WTC11 (cell line): ENCODE measurements at regions not wholly inside any gene's neighbourhood (a gene's known extent, or its start where the extent isn't known, plus 50 kb on each side); places are given as distances from the start of the nearest gene placed in this dataset.

ENCODE experiments used
- ATAC-seq: fragments of 200-7000 bp; cut with Tn5 transposase; 2 replicates; pipeline ENCODE4 v1.10.0; 2021; ENCODE audit warnings: mild to moderate bottlenecking, moderate library complexity
- CTCF ChIA-PET: fragments of 300-600 bp; sonication (Branson Sonifier 250); formaldehyde crosslinking; loops from one replicate; lab custom pipeline; 2021; ENCODE audit warnings: antibody characterized with exemption; lab: Charles Lee
- POLR2A ChIA-PET: fragments of 350-600 bp; sonication (Branson Sonifier 250); formaldehyde crosslinking; loops from one replicate; lab custom pipeline; 2021; ENCODE audit warnings: antibody characterized with exemption; lab: Charles Lee
- DNase-seq: peaks from one replicate; pipeline ENCODE4 v3.0.0; 2021; ENCODE audit warnings: low spot score
- H3K27ac Mint-ChIP-seq: 2 replicates; pipeline ENCODE4 v1.8.0; 2021; ENCODE audit warnings: mixed read lengths
- H3K27me3 Mint-ChIP-seq: 2 replicates; pipeline ENCODE4 v1.8.0; 2021; ENCODE audit warnings: low read depth, mild to moderate bottlenecking, moderate library complexity, mixed read lengths
- H3K36me3 Mint-ChIP-seq: 2 replicates; pipeline ENCODE4 v1.8.0; 2021; ENCODE audit warnings: mixed read lengths
- H3K4me1 Mint-ChIP-seq: 2 replicates; pipeline ENCODE4 v1.8.0; 2022; ENCODE audit warnings: mixed read lengths
- H3K4me3 Mint-ChIP-seq: 2 replicates; pipeline ENCODE4 v1.8.0; 2021; ENCODE audit warnings: mild to moderate bottlenecking, moderate library complexity, mixed read lengths
- H3K9me3 Mint-ChIP-seq: 2 replicates; pipeline ENCODE4 v1.8.0; 2021; ENCODE audit warnings: mixed read lengths
- ATF1 ChIP-seq: sonication (generic); formaldehyde crosslinking; IDR thresholded peaks from 2 replicates; pipeline ENCODE4 v1.8.1; 2023; ENCODE audit warnings: mild to moderate bottlenecking, moderate library complexity, missing genetic modification reagents
- CREB1 ChIP-seq: sonication (generic); formaldehyde crosslinking; IDR thresholded peaks from 2 replicates; pipeline ENCODE4 v1.8.0; 2023; ENCODE audit warnings: mild to moderate bottlenecking, missing genetic modification reagents
- CREM ChIP-seq: sonication (generic); formaldehyde crosslinking; IDR thresholded peaks from 2 replicates; pipeline ENCODE4 v1.8.1; 2022; ENCODE audit warnings: mild to moderate bottlenecking, missing genetic modification reagents, moderate library complexity
- ETV6 ChIP-seq: sonication (generic); formaldehyde crosslinking; IDR thresholded peaks from 2 replicates; pipeline ENCODE4 v1.8.1; 2022; ENCODE audit warnings: mild to moderate bottlenecking, missing genetic modification reagents
- GABPB1 ChIP-seq: sonication (generic); formaldehyde crosslinking; IDR thresholded peaks from 2 replicates; pipeline ENCODE4 v1.8.1; 2023; ENCODE audit warnings: mild to moderate bottlenecking, missing genetic modification reagents
- GRHL2 ChIP-seq: fragments of 250-450 bp; sonication (Bioruptor Pico); IDR thresholded peaks from 2 replicates; pipeline ENCODE4 v1.8.0; 2022; ENCODE audit warnings: mild to moderate bottlenecking, moderate library complexity; ENCODE audit not compliant: insufficient replicate concordance, severe bottlenecking
- HMGA2 ChIP-seq: fragments of 250-450 bp; sonication (Bioruptor Pico); IDR thresholded peaks from 2 replicates; pipeline ENCODE4 v1.4.0; 2021; ENCODE audit warnings: mild to moderate bottlenecking, moderate library complexity
- NFATC4 ChIP-seq: fragments of 250-450 bp; sonication (Bioruptor Pico); IDR thresholded peaks from 2 replicates; pipeline ENCODE4 v1.9.0; 2021; ENCODE audit warnings: mild to moderate bottlenecking
- NFE2L1 ChIP-seq: sonication (generic); formaldehyde crosslinking; IDR thresholded peaks from 2 replicates; pipeline ENCODE4 v1.8.1; 2023; ENCODE audit warnings: missing genetic modification reagents
- NR3C1 ChIP-seq: sonication (generic); formaldehyde crosslinking; conservative IDR thresholded peaks from 2 replicates; pipeline ENCODE4 v1.8.1; 2023; ENCODE audit warnings: low read depth, mild to moderate bottlenecking, missing genetic modification reagents
- OVOL2 ChIP-seq: fragments of 250-450 bp; sonication (Bioruptor Pico); IDR thresholded peaks from 2 replicates; pipeline ENCODE4 v1.9.0; 2021; ENCODE audit warnings: mild to moderate bottlenecking, borderline replicate concordance
- RORB ChIP-seq: fragments of 250-450 bp; sonication (Bioruptor Pico); IDR thresholded peaks from 2 replicates; pipeline ENCODE4 v1.9.0; 2021; ENCODE audit warnings: mild to moderate bottlenecking
- TCF7 ChIP-seq: sonication (generic); formaldehyde crosslinking; IDR thresholded peaks from 2 replicates; pipeline ENCODE4 v1.8.0; 2022; ENCODE audit warnings: mild to moderate bottlenecking, low read depth, missing genetic modification reagents, moderate library complexity
- TEAD1 ChIP-seq: sonication (generic); formaldehyde crosslinking; IDR thresholded peaks from 2 replicates; pipeline ENCODE4 v1.8.0; 2022; ENCODE audit warnings: mild to moderate bottlenecking, missing genetic modification reagents
- ZNF138 ChIP-seq: sonication (generic); formaldehyde crosslinking; conservative IDR thresholded peaks from 2 replicates; pipeline ENCODE4 v1.8.1; 2022; ENCODE audit warnings: mild to moderate bottlenecking, moderate library complexity, missing genetic modification reagents
- ZNF219 ChIP-seq: sonication (generic); formaldehyde crosslinking; IDR thresholded peaks from 2 replicates; pipeline ENCODE4 v1.8.0; 2023; ENCODE audit warnings: missing genetic modification reagents, mild to moderate bottlenecking, borderline replicate concordance
- ZNF671 ChIP-seq: fragments of 250-450 bp; sonication (Bioruptor Pico); IDR thresholded peaks from 2 replicates; pipeline ENCODE4 v1.8.0; 2021; ENCODE audit warnings: mild to moderate bottlenecking
- TF ChIP-seq, protein P1 (sequence below): fragments of 250-450 bp; sonication (Bioruptor Pico); IDR thresholded peaks from 2 replicates; pipeline ENCODE4 v1.8.0; 2021; ENCODE audit warnings: mild to moderate bottlenecking
- TF ChIP-seq, protein P2 (sequence below): fragments of 250-450 bp; sonication (Bioruptor Pico); conservative IDR thresholded peaks from 2 replicates; pipeline ENCODE4 v1.9.0; 2021; ENCODE audit warnings: mild to moderate bottlenecking
- TF ChIP-seq, protein P3 (sequence below): sonication (generic); formaldehyde crosslinking; IDR thresholded peaks from 2 replicates; pipeline ENCODE4 v1.8.1; 2023; ENCODE audit warnings: mild to moderate bottlenecking, missing genetic modification reagents, borderline replicate concordance
- TF ChIP-seq, protein P4 (sequence below): fragments of 250-450 bp; sonication (Bioruptor Pico); IDR thresholded peaks from 2 replicates; pipeline ENCODE4 v1.9.0; 2021; ENCODE audit warnings: moderate library complexity, mild to moderate bottlenecking, inconsistent platforms, borderline replicate concordance
- TF ChIP-seq, protein P5 (sequence below): sonication (generic); formaldehyde crosslinking; IDR thresholded peaks from 2 replicates; pipeline ENCODE4 v1.8.1; 2022; ENCODE audit warnings: mild to moderate bottlenecking, moderate library complexity, missing genetic modification reagents

DNA sequence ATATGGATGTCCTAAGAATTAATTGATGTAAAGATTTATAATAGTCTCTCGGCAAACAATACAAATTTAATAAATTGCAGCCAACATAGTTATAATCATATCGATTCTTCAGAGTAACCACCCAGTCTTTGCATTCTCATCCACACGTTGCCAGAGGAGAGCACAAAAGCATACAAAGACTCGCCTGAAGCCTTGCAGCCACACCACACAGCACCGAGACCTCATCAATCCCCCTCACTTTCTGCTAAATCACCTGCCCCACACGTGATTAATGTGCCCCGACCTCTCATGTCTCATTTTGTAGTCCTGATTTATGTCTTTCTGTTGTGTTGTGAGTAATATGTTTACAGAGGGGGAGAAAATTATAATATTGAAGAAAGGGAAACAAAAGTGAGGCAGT is 510.4 kb downstream of the TRIML1 start (continued):
- TF ChIP-seq, protein P1, sequence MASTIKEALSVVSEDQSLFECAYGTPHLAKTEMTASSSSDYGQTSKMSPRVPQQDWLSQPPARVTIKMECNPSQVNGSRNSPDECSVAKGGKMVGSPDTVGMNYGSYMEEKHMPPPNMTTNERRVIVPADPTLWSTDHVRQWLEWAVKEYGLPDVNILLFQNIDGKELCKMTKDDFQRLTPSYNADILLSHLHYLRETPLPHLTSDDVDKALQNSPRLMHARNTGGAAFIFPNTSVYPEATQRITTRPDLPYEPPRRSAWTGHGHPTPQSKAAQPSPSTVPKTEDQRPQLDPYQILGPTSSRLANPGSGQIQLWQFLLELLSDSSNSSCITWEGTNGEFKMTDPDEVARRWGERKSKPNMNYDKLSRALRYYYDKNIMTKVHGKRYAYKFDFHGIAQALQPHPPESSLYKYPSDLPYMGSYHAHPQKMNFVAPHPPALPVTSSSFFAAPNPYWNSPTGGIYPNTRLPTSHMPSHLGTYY: no peak
- TF ChIP-seq, protein P2, sequence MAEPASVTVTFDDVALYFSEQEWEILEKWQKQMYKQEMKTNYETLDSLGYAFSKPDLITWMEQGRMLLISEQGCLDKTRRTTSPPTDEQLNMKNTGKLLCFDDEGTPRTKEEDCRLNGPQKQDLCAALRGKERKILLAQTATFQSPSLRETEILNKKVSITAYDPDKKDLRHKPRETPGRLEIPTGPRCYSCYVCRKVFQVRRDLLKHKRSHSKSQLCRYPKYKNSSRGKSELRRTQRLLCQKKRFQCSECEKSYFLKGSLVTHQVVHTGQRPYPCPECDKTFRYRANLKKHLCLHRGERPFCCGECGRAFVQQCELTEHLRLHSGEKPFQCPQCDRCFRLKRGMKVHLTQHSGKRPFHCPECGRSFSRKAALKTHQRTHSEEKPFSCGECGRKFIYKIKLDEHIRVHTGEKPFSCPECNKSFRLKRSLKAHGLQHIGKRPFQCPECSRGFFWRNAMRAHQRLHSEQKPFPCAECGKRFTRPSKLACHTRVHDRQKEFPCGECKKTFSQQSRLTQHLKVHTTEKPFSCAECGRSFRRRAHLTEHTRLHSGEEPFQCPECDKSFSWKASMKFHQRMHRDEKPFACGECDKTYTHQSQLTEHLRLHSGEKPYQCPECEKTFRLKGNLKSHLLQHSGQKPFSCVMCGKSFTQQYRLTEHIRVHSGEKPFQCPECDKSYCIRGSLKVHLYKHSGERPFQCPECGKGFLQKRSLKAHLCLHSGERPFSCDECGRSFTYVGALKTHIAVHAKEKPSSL (CRISPR knock-in tag): no peak
- no peak for TF ChIP-seq GABPB1
- TF ChIP-seq ZNF671 (CRISPR knock-in tag): no peak
- no peak for TF ChIP-seq HMGA2 (CRISPR knock-in tag)
- TF ChIP-seq, protein P3, sequence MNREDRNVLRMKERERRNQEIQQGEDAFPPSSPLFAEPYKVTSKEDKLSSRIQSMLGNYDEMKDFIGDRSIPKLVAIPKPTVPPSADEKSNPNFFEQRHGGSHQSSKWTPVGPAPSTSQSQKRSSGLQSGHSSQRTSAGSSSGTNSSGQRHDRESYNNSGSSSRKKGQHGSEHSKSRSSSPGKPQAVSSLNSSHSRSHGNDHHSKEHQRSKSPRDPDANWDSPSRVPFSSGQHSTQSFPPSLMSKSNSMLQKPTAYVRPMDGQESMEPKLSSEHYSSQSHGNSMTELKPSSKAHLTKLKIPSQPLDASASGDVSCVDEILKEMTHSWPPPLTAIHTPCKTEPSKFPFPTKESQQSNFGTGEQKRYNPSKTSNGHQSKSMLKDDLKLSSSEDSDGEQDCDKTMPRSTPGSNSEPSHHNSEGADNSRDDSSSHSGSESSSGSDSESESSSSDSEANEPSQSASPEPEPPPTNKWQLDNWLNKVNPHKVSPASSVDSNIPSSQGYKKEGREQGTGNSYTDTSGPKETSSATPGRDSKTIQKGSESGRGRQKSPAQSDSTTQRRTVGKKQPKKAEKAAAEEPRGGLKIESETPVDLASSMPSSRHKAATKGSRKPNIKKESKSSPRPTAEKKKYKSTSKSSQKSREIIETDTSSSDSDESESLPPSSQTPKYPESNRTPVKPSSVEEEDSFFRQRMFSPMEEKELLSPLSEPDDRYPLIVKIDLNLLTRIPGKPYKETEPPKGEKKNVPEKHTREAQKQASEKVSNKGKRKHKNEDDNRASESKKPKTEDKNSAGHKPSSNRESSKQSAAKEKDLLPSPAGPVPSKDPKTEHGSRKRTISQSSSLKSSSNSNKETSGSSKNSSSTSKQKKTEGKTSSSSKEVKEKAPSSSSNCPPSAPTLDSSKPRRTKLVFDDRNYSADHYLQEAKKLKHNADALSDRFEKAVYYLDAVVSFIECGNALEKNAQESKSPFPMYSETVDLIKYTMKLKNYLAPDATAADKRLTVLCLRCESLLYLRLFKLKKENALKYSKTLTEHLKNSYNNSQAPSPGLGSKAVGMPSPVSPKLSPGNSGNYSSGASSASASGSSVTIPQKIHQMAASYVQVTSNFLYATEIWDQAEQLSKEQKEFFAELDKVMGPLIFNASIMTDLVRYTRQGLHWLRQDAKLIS (CRISPR knock-in tag): no peak
- TF ChIP-seq CREB1 (CRISPR knock-in tag): no peak
- TF ChIP-seq ZNF138 (CRISPR knock-in tag): no peak
- TF ChIP-seq NFATC4 (CRISPR knock-in tag): no peak
- no peak for TF ChIP-seq ATF1
- TF ChIP-seq, protein P4, sequence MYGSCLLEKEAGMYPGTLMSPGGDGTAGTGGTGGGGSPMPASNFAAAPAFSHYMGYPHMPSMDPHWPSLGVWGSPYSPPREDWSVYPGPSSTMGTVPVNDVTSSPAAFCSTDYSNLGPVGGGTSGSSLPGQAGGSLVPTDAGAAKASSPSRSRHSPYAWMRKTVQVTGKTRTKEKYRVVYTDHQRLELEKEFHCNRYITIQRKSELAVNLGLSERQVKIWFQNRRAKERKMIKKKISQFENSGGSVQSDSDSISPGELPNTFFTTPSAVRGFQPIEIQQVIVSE: no peak
- TF ChIP-seq, protein P5, sequence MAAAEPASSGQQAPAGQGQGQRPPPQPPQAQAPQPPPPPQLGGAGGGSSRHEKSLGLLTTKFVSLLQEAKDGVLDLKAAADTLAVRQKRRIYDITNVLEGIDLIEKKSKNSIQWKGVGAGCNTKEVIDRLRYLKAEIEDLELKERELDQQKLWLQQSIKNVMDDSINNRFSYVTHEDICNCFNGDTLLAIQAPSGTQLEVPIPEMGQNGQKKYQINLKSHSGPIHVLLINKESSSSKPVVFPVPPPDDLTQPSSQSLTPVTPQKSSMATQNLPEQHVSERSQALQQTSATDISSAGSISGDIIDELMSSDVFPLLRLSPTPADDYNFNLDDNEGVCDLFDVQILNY (CRISPR knock-in tag): no peak
- no peak for TF ChIP-seq CREM

DNA sequence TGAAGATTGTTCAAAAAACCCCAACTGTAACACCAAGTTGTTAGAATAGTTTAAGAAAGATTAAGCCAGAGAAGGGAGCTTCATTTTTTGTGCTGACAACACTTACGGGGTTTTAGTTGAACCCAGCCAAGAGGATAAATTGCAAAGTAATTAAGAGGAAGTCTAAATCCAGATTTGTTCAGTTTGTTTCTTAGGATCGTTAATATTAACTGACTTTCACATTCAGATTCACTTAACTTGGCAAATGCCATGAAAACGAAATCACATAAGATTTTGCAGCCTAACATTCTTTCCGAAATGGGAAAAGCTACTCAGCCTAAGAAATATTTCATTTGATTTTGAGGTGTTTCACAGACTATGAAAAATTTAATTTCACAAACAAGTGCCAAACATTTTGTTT is 511.3 kb downstream of the TRIML1 start:
- ChIA-PET CTCF (interaction anchor here (1.0 kb wide), 1 partner anchor 131 kb away, joined by 3 read pairs; no protein-coding TSS in a partner anchor), POLR2A (no interaction called here)
- Mint-ChIP-seq H3K36me3 (no peaks in the 10 kb centered on the region), H3K4me3 (no peak overlapping the region), H3K9me3 (peaks cover 4% of the 10 kb centered on the region; the same call in 1 of the 2 replicates), H3K27ac (no peak overlapping the region), H3K27me3 (no peaks in the 10 kb centered on the region), H3K4me1 (peaks cover 11% of the 10 kb centered on the region)
- DNase-seq (no peak), ATAC-seq (no peak)
- TF ChIP-seq NFE2L1 (CRISPR knock-in tag): no peak
- TF ChIP-seq ETV6 (CRISPR knock-in tag): no peak
- no peak for TF ChIP-seq TCF7 (CRISPR knock-in tag)
- TF ChIP-seq NR3C1 (CRISPR knock-in tag): no peak
- TF ChIP-seq RORB (CRISPR knock-in tag): no peak
- TF ChIP-seq CREM: no peak
- TF ChIP-seq OVOL2 (CRISPR knock-in tag): no peak
- TF ChIP-seq GRHL2: no peak
- TF ChIP-seq ZNF219 (CRISPR knock-in tag): no peak
- no peak for TF ChIP-seq TEAD1 (CRISPR knock-in tag)
